Activated CD8-positive, alpha-beta T cell treated with anti-CD3 and anti-CD28 coated beads, Interleukin-2, amount 10 ng/mL, durations not matched to agents 7 days and 5 days (primary cell): ENCODE measurements at regions not wholly inside any gene's neighbourhood (a gene's known extent, or its start where the extent isn't known, plus 50 kb on each side); places are given as distances from the start of the nearest gene placed in this dataset.

Experiments used
- ATAC-seq: fragments of 150-1000 bp; cut with Tn5 transposase; one replicate; pipeline ENCODE4 v1.10.0; 2021; ENCODE audit warnings: moderate library complexity
- CTCF ChIA-PET: fragments of 350-600 bp; sonication (Branson Sonifier 250); formaldehyde crosslinking; loops from one replicate; lab custom pipeline; 2021; ENCODE audit warnings: antibody characterized with exemption; lab: Charles Lee
- POLR2A ChIA-PET: fragments of 350-600 bp; sonication (Branson Sonifier 250); formaldehyde crosslinking; loops from one replicate; lab custom pipeline; 2021; ENCODE audit warnings: antibody characterized with exemption; lab: Charles Lee
- DNase-seq: peaks from one replicate; pipeline ENCODE4 v3.0.0-alpha.2; 2020
- H3K27ac Mint-ChIP-seq: one replicate; pipeline ENCODE4 v1.8.0; 2021; ENCODE audit warnings: mild to moderate bottlenecking, mixed read lengths
- H3K27me3 Mint-ChIP-seq: one replicate; pipeline ENCODE4 v1.8.0; 2021; ENCODE audit warnings: low read depth, mixed read lengths
- H3K36me3 Mint-ChIP-seq: one replicate; pipeline ENCODE4 v1.8.0; 2021; ENCODE audit warnings: low read depth, mixed read lengths
- H3K4me1 Mint-ChIP-seq: one replicate; pipeline ENCODE4 v1.8.0; 2021; ENCODE audit warnings: low read depth, mixed read lengths
- H3K4me3 Mint-ChIP-seq: one replicate; pipeline ENCODE4 v1.8.0; 2021; ENCODE audit warnings: mild to moderate bottlenecking, mixed read lengths
- H3K9me3 Mint-ChIP-seq: one replicate; pipeline ENCODE4 v1.8.0; 2022; ENCODE audit warnings: mixed read lengths; ENCODE audit not compliant: insufficient read depth

DNA sequence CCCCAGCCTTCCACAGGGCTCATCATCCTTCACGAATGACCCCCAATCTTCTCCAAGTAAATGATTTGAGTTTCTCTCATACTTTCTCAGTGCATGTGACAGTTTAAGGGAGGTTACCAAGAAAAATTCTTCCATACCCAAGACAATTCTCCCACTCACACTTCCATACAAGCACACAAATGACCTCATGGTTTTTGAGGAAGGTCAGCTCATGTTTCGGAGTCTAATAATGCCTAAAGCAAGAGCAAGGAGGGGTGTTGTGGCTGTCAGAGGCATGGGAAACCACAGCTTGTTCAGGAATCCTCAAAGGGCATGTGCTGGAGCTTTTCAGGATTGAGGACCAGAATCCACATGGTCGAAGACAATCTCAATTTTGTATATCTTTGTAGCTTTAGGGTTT is 279.0 kb downstream of the MAFB start:
- Mint-ChIP-seq H3K36me3 (no peaks in the 10 kb centered on the region), H3K4me3 (no peak overlapping the region), H3K27me3 (no peaks in the 10 kb centered on the region), H3K27ac (no peak overlapping the region), H3K9me3 (no peaks in the 10 kb centered on the region), H3K4me1 (no peaks in the 10 kb centered on the region)
- CTCF ChIA-PET: no interaction called here
- ATAC-seq (no peak), DNase-seq (no peak)
- POLR2A ChIA-PET: no interaction called here

DNA sequence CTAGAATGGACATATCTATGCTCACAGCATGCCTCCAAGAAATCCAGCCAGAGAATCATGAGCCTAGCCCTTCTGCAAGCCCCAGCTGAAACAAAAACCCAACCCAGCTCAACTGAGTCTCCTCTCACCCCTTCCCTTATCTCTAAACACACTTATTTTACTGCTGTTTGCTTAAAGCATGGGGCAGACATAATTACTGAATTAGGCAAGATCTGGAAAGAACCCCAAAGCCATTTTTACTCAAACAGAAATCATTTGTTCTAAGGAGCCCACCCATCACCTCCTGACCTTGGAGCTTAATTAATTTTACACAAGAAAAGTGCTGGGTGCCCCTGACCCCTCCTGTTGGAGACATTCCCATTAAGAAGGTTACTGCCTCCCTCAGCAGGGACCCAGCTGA is 291.6 kb downstream of the MAFB start:
- no peaks in the 10 kb centered on the region for H3K27me3 Mint-ChIP-seq
- H3K4me1 Mint-ChIP-seq: no peaks in the 10 kb centered on the region
- H3K4me3 Mint-ChIP-seq: no peak overlapping the region
- POLR2A ChIA-PET: no interaction called here
- H3K9me3 Mint-ChIP-seq: no peaks in the 10 kb centered on the region
- CTCF ChIA-PET: no interaction called here
- no peaks in the 10 kb centered on the region for H3K36me3 Mint-ChIP-seq
- H3K27ac Mint-ChIP-seq: no peak overlapping the region
- no peak for ATAC-seq
- DNase-seq: no peak

DNA sequence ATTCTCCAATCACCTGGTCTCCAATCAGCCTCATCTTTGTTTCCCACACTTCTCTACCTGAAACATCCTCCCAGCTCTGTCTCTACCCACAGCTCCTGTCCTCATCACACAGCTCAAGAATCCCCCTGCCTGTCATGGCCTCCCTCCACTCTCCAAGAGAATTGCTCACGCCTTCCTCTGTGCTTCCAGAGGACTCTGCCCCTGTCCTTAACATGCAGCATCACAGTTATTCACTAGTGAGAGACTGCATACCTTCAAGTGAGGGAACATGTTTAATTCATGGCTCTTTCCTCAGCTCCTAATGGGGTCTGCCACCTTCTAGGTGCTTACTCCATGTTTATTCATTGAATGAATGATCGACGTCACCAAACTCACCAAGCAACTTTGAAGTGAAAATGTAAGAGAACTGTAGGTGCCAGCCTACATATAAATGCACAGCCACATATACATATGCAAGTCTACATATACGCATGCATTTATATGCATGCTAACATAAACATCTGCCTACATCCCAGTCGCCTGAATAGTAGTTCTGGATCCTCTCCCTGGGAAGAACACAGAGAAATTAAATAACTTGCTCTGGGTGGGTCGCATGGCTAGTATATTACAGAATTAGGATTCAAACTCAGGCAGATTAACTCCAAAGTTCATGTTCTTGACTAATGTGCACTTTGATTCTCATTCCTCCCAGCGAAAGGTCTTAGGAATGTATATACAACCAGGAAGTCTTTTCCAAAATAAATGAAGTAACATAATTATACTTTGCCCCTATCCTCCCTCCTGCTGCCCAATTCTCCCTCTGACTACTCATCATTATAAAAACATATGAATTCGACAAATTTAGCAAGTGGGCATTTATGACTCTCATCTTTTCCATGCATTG is 295.6 kb downstream of the MAFB start:
- ChIA-PET CTCF (no interaction called here), POLR2A (no interaction called here)
- no peaks in the 10 kb centered on the region for H3K9me3 Mint-ChIP-seq
- H3K36me3 Mint-ChIP-seq: no peaks in the 10 kb centered on the region
- H3K27ac Mint-ChIP-seq: no peak overlapping the region
- ATAC-seq: no peak
- no peak for DNase-seq
- no peaks in the 10 kb centered on the region for H3K4me1 Mint-ChIP-seq
- no peak overlapping the region for H3K4me3 Mint-ChIP-seq
- no peaks in the 10 kb centered on the region for H3K27me3 Mint-ChIP-seq

DNA sequence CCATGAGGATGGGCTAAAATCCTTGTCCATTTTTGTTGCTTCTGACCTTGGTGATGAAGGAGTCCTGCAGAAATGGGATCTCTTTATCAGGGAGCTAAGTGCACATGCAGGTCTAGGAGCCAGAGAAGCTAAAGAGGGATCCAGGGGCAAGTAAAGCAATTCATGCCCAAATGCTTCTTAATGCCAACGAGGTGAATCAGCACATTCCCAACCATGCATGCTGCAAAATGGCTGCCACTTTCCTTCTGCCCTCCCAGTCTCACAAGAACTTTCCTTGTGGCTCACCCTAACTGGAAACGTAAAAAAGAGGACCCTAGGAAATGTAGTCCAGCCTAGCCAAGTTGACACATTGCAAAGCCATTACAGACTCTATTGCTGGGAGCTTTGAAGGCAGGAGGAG is 298.4 kb downstream of the MAFB start:
- no peak for DNase-seq
- H3K27ac Mint-ChIP-seq: no peak overlapping the region

DNA sequence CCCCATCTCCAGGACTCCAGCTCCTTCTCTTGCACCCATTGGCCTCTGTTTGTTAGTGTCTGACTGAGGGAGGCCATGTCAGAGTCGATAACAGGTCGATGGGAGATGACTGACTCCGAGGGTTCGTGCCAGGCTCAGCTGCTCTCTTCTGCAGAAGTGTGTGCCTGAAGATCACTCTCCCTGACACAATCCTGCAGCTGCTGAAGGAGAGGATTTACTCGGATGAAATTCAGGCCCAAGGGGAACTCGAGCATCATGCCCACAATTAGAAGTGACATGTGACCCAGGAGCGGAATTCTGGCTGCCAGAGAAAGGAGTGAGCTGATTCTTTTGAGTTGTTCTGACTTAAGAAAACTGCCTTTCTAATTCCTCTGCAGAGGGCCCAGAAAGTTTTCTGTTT is 318.2 kb downstream of the MAFB start:
- no peaks in the 10 kb centered on the region for H3K9me3 Mint-ChIP-seq
- H3K27me3 Mint-ChIP-seq: no peaks in the 10 kb centered on the region
- no peak overlapping the region for H3K4me3 Mint-ChIP-seq
- H3K4me1 Mint-ChIP-seq: no peaks in the 10 kb centered on the region
- H3K27ac Mint-ChIP-seq: no peak overlapping the region
- H3K36me3 Mint-ChIP-seq: no peaks in the 10 kb centered on the region
- ChIA-PET POLR2A (no interaction called here), CTCF (no interaction called here)
- ATAC-seq: no peak
- DNase-seq: no peak

More for the DNA sequence above, 298.4 kb downstream of the MAFB start:
- Mint-ChIP-seq H3K9me3 (no peaks in the 10 kb centered on the region), H3K27me3 (no peaks in the 10 kb centered on the region), H3K36me3 (no peaks in the 10 kb centered on the region), H3K4me1 (no peaks in the 10 kb centered on the region), H3K4me3 (no peak overlapping the region)
- no peak for ATAC-seq
- ChIA-PET CTCF (no interaction called here), POLR2A (no interaction called here)

DNA sequence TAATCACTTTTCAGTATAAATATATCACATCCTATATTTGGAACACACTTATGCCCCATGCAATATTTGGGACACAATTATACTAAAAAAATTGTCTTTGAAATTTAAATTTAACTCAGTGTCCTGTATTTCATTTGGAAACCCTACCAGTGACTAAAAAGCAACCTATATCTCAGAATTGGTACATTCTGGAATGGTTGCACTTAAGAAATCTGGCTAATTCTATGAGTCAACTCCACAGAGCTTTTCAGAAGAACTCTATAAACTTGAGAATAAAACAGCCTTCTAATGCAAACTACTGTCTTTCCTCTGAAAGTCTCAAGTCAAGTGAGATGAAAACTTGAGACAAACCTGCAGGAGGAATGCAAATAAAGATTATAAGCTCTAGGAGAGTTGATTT is 320.2 kb downstream of the MAFB start:
- DNase-seq: no peak
- no peaks in the 10 kb centered on the region for H3K36me3 Mint-ChIP-seq
- ChIA-PET POLR2A (no interaction called here), CTCF (no interaction called here)
- no peak overlapping the region for H3K4me3 Mint-ChIP-seq
- H3K27me3 Mint-ChIP-seq: no peaks in the 10 kb centered on the region
- no peak for ATAC-seq
- H3K27ac Mint-ChIP-seq: no peak overlapping the region
- no peaks in the 10 kb centered on the region for H3K9me3 Mint-ChIP-seq
- no peaks in the 10 kb centered on the region for H3K4me1 Mint-ChIP-seq

DNA sequence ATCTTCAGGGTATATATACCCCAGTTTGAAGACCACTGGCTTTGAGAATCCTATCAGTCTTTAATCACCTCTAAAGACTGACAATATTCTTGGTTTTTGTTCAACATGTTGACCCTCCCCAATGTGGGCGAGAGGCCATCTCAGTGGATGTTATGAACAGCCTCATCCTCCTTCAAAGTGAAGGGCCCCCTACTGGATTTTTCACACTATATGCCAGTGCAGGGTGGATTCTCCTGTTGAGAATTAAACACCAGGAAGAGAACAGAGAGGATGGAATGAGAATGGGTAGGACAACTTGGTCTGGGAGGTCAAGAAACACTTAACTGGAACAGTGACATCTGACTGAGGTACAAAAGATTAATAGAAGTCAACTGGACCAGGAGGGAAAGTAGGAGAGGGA is 327.1 kb downstream of the MAFB start:
- Mint-ChIP-seq H3K4me3 (no peak overlapping the region), H3K9me3 (no peaks in the 10 kb centered on the region), H3K27me3 (no peaks in the 10 kb centered on the region), H3K27ac (no peak overlapping the region), H3K36me3 (no peaks in the 10 kb centered on the region), H3K4me1 (no peaks in the 10 kb centered on the region)
- no peak for DNase-seq
- CTCF ChIA-PET: no interaction called here
- ATAC-seq: no peak
- POLR2A ChIA-PET: no interaction called here

DNA sequence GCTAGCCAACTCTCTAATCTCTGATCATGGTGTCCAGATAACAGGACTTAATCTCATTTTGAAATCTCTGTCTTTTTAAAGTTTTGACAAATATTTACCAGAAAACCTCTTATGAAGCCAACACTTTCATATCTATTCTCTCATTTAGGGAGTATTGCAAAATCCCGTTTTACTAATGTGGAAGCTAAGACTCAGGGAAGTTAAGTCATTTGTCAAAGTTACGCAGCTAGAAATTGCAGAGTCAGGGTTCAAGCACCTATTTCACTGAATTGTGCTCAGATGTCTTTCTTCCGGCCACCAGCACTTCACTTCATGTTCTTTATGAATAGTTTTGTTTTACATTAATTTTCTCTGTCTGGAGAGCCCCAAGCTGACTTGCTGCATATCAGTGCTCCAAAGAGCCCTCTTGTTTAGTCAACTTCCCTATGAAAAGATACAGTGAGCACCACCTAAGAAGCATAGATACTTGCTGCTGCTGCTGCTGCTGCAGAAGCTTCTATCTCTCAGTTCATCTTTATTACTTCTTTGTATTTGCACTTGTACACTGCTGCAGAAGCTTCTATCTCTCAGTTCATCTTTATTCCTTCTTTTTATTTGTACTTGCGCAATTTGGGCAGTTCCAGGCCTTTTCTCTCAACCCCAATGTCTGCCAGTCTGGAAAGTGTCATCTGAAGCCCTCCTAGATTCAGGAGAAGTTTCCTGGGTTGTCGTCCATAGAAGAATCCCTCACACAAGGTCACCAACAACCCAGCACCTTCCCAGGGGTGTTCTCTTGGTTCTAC is 329.7 kb downstream of the MAFB start:
- Mint-ChIP-seq H3K4me3 (no peak overlapping the region), H3K36me3 (no peaks in the 10 kb centered on the region), H3K27ac (no peak overlapping the region), H3K9me3 (no peaks in the 10 kb centered on the region), H3K27me3 (no peaks in the 10 kb centered on the region), H3K4me1 (no peaks in the 10 kb centered on the region)
- ChIA-PET CTCF (no interaction called here), POLR2A (no interaction called here)
- no peak for ATAC-seq
- DNase-seq: no peak

DNA sequence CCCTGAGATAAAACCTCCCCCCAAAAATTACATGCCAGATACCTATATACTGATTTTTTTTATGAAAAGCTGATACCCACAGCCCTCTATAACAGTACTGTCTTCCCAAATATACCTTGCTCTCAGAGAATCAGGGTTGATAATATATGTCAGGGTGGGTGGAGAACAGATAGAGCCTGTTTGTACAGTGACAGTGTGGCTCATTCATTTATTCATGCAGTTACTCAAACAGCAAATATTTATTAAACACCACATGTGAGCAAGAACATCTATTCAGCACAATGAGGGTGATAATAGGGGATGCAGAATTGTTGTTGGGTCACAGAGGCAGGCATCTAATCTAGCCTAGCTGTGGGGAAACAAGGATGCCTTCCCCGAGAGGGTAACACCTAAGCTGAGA is 334.2 kb downstream of the MAFB start:
- ATAC-seq (no peak), DNase-seq (no peak)
- no peaks in the 10 kb centered on the region for H3K36me3 Mint-ChIP-seq
- H3K9me3 Mint-ChIP-seq: no peaks in the 10 kb centered on the region
- no peaks in the 10 kb centered on the region for H3K27me3 Mint-ChIP-seq
- CTCF ChIA-PET: no interaction called here
- no peak overlapping the region for H3K27ac Mint-ChIP-seq
- H3K4me1 Mint-ChIP-seq: no peaks in the 10 kb centered on the region
- POLR2A ChIA-PET: no interaction called here
- H3K4me3 Mint-ChIP-seq: no peak overlapping the region

DNA sequence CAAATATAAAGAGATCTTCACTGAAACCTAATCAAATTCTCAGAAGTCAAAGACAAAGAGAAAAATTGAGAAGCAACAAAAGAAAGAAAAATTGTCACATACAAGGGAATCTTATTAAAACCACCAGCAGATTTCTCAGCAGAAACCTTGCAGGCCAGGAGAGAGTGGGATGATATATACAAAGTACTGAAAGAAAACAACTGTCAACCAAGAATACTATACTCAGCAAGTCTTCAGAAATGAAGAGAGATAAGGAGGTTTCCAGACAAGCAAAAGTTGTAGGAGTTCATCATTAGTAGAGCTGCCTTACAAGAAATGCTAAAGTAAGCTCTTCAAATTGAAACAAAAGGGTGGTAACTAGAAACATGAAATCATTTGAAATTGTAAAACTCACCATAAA is 345.6 kb downstream of the MAFB start:
- CTCF ChIA-PET: no interaction called here
- no peak for ATAC-seq

DNA sequence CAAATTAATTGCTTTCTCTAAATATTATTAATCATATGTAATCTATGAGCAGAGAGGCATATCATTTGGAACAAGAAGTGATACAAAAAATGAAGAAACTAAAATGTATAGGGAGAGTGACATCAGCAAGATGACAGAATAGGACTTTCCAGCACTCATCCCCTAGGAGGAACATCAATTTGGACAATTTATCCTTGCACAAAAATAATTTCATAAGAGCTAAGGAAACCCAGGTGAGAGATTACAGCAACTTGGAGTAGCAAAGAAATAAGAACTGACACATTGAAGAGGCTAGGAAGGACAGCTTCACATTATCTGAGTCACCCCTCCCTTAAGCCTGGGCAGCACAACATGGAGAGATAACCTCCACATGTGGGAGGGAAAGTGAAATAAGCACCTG is 347.5 kb downstream of the MAFB start:
- no peaks in the 10 kb centered on the region for H3K27me3 Mint-ChIP-seq
- ChIA-PET POLR2A (no interaction called here), CTCF (no interaction called here)
- H3K4me3 Mint-ChIP-seq: no peak overlapping the region
- no peak for ATAC-seq
- H3K4me1 Mint-ChIP-seq: no peaks in the 10 kb centered on the region
- H3K9me3 Mint-ChIP-seq: peaks cover 13% of the 10 kb centered on the region
- DNase-seq: no peak
- no peaks in the 10 kb centered on the region for H3K36me3 Mint-ChIP-seq
- H3K27ac Mint-ChIP-seq: no peak overlapping the region

More for the DNA sequence above, 345.6 kb downstream of the MAFB start:
- Mint-ChIP-seq H3K27ac (no peak overlapping the region), H3K4me3 (no peak overlapping the region), H3K4me1 (no peaks in the 10 kb centered on the region), H3K27me3 (no peaks in the 10 kb centered on the region), H3K9me3 (peaks cover 13% of the 10 kb centered on the region), H3K36me3 (no peaks in the 10 kb centered on the region)
- DNase-seq: no peak
- POLR2A ChIA-PET: no interaction called here

DNA sequence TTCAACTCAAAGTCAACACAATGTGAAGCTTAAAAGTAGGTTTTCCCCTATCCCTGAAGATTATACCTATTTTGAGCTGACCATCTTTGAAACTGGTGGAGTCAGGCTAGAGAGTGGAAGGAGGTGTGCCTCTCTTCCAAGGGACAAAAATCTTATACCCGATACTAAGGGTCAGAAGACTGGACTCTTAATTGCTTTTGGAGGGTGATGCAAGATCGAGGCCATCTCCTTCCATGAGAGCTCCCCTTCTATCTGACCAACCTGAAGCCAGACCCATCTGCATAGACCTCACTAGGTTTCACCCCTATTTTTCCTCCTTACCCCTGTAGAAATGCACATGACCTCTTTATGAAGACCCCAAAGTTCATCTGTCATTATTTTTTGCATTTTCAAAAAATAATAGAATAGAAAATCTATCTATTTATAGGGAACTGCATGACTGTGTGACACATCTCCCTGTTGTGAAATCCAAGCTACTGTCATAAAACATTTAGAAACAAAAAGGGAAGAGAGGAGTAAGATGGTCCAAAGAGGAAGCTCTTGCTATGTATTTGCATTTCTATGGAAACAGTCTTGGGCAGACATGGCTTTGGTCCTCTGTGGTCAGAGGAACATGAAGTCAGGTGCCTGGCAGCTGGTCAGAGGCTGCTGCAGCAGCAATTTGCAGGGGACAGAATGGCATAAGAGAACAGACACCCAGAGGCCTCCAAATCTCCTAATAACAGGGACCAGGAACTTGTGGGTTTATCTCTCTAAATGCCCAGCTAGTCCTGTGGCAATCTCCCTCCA is 349.2 kb downstream of the MAFB start:
- H3K27me3 Mint-ChIP-seq: no peaks in the 10 kb centered on the region
- DNase-seq: no peak
- ChIA-PET POLR2A (no interaction called here), CTCF (no interaction called here)
- H3K4me1 Mint-ChIP-seq: no peaks in the 10 kb centered on the region
- H3K27ac Mint-ChIP-seq: no peak overlapping the region
- peaks cover 13% of the 10 kb centered on the region for H3K9me3 Mint-ChIP-seq
- H3K4me3 Mint-ChIP-seq: no peak overlapping the region
- no peak for ATAC-seq
- H3K36me3 Mint-ChIP-seq: no peaks in the 10 kb centered on the region
